Activated CD8-positive, alpha-beta T cell treated with anti-CD3 and anti-CD28 coated beads for 36 hours (primary cell): ENCODE measurements at regions not wholly inside any gene's neighbourhood (a gene's known extent, or its start where the extent isn't known, plus 50 kb on each side); places are given as distances from the start of the nearest gene placed in this dataset.

Source experiments
- ATAC-seq: fragments of 200-7000 bp; cut with Tn5 transposase; one replicate; pipeline ENCODE4 v1.10.0; 2021; ENCODE audit warnings: mild to moderate bottlenecking, moderate library complexity
- CTCF ChIA-PET: fragments of 350-600 bp; sonication (Branson Sonifier 250); formaldehyde crosslinking; loops from one replicate; lab custom pipeline; 2021; ENCODE audit warnings: antibody characterized with exemption; lab: Charles Lee
- POLR2A ChIA-PET: fragments of 350-600 bp; sonication (Branson Sonifier 250); formaldehyde crosslinking; loops from one replicate; lab custom pipeline; 2021; ENCODE audit warnings: antibody characterized with exemption; lab: Charles Lee
- DNase-seq: peaks from one replicate; pipeline ENCODE4 v3.0.0-alpha.2; 2020
- H3K27ac Mint-ChIP-seq: one replicate; pipeline ENCODE4 v1.8.0; 2021; ENCODE audit warnings: mild to moderate bottlenecking, mixed read lengths
- H3K27me3 Mint-ChIP-seq: one replicate; pipeline ENCODE4 v1.8.0; 2021; ENCODE audit warnings: mixed read lengths
- H3K36me3 Mint-ChIP-seq: one replicate; pipeline ENCODE4 v1.8.0; 2021; ENCODE audit warnings: low read depth, mixed read lengths
- H3K4me1 Mint-ChIP-seq: one replicate; pipeline ENCODE4 v1.8.0; 2021; ENCODE audit warnings: low read depth, mixed read lengths
- H3K4me3 Mint-ChIP-seq: one replicate; pipeline ENCODE4 v1.8.0; 2021; ENCODE audit warnings: mild to moderate bottlenecking, moderate library complexity, mixed read lengths
- H3K9me3 Mint-ChIP-seq: one replicate; pipeline ENCODE4 v1.8.0; 2021; ENCODE audit warnings: mixed read lengths
- intact Hi-C: fragments of 100-400 bp; cut with micrococcal nuclease; formaldehyde crosslinking; loops from one replicate; pipeline ENCODE4 v1.10.0; 2022
- TF ChIP-seq, protein P1 (sequence below): fragments of 200-600 bp; IDR thresholded peaks from one replicate; pipeline ENCODE4 v1.8.0; 2022; ENCODE audit warnings: antibody characterized with exemption, mild to moderate bottlenecking

DNA sequence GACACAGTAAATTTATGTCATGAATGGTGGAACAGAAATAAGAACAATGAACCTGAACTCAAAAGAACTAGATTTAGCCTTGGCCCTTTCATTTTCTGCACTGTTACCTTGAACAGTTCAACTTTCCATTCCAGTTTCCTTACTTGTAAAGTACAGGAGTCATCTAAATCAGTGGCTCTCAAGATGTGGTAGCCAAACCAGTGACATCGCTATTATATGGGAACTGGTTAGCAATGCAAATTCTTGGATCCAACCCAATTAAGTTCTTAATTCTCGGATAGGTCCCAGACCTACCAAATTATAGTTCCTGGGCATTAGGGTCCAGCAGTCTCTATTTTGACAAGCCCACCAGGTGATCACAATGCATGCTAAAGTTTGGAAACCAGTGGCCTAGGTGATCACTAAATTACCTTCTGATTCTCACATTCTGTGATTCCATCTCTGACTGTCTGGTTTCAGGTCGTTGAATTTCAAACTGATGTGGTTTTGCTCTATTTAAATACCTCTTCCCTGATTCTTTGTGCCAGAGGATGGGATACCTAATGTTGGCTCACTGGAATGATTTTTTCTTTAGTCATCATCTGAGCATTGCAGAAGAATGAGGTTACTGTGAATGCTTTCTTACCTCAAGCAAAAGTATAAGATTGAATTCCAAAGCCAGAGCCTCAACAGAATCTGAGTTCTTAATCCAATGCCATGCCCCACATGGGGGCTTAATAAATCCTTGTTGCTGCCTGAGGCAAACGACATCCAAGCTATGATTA lies 253.8 kb downstream of the ENC1 start:
- POLR2A ChIA-PET: no interaction called here
- Mint-ChIP-seq H3K27me3 (peaks cover 9% of the 10 kb centered on the region), H3K27ac (no peak overlapping the region), H3K4me1 (no peaks in the 10 kb centered on the region), H3K36me3 (no peaks in the 10 kb centered on the region), H3K9me3 (no peaks in the 10 kb centered on the region), H3K4me3 (no peak overlapping the region)
- intact Hi-C loops: no loop called here
- ATAC-seq (no peak), DNase-seq (no peak)
- TF ChIP-seq, protein P1, sequence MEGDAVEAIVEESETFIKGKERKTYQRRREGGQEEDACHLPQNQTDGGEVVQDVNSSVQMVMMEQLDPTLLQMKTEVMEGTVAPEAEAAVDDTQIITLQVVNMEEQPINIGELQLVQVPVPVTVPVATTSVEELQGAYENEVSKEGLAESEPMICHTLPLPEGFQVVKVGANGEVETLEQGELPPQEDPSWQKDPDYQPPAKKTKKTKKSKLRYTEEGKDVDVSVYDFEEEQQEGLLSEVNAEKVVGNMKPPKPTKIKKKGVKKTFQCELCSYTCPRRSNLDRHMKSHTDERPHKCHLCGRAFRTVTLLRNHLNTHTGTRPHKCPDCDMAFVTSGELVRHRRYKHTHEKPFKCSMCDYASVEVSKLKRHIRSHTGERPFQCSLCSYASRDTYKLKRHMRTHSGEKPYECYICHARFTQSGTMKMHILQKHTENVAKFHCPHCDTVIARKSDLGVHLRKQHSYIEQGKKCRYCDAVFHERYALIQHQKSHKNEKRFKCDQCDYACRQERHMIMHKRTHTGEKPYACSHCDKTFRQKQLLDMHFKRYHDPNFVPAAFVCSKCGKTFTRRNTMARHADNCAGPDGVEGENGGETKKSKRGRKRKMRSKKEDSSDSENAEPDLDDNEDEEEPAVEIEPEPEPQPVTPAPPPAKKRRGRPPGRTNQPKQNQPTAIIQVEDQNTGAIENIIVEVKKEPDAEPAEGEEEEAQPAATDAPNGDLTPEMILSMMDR: no peak
- CTCF ChIA-PET: no interaction called here

DNA sequence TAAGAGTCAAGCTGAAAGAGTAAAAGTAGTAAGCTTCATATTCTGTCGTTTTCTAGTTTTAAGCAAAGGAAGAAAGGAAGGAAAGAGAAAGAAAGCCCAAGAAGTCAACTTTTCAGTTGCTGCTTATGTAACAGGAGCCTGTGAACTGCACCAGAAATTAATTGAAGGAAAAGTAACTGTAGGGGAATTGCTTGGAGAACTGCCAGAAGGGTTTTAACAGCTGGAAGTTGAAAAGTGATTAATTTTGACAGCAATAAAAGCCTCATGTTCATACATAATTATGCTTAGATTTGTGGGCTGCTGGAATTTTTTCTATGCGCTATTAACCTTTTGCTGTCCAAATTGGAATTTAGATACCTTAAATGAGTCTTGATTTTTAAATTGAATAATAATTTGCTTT lies 255.7 kb downstream of the ENC1 start:
- peaks cover 12% of the 10 kb centered on the region for H3K27me3 Mint-ChIP-seq
- TF ChIP-seq, protein P1: no peak
- no peaks in the 10 kb centered on the region for H3K9me3 Mint-ChIP-seq
- no peak overlapping the region for H3K27ac Mint-ChIP-seq
- H3K4me1 Mint-ChIP-seq: no peaks in the 10 kb centered on the region
- ATAC-seq (no peak), DNase-seq (no peak)
- no peak overlapping the region for H3K4me3 Mint-ChIP-seq
- intact Hi-C loops: no loop called here
- H3K36me3 Mint-ChIP-seq: no peaks in the 10 kb centered on the region
- POLR2A ChIA-PET: no interaction called here
- CTCF ChIA-PET: no interaction called here

DNA sequence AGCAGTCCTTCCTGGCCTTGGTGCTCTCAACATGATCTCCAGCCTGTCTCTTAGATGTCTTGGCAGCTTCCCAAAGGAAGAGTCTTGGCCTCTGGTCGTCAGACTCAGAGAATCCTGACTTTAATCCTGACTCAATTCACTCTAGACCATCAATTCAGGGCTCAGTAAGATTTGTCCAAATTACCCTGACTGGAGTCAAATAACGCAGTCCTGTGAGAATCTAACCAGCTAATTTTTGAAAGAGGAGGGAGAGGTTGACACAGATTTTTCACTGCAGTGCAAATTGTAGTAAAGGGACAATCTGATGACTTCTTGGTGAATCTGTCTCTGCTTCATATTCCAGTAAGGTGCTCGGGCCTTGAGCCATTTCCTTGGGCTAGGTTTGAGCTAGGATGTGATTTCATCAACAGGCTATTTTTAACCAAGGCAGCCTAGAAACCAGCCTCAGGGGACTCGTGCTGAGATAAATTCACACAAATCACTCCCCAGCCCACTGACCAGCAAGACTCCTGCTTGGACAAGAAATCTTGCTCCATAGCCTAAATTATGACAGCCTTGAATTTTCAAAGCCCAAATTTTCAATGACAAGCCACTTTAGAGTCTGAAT lies 257.4 kb downstream of the ENC1 start:
- Mint-ChIP-seq H3K27ac (no peak overlapping the region), H3K4me3 (no peak overlapping the region), H3K9me3 (no peaks in the 10 kb centered on the region), H3K27me3 (peaks cover 12% of the 10 kb centered on the region), H3K4me1 (no peaks in the 10 kb centered on the region), H3K36me3 (no peaks in the 10 kb centered on the region)
- TF ChIP-seq, protein P1: no peak
- ChIA-PET POLR2A (no interaction called here), CTCF (no interaction called here)
- ATAC-seq: no peak
- intact Hi-C loops: no loop called here
- DNase-seq: no peak

DNA sequence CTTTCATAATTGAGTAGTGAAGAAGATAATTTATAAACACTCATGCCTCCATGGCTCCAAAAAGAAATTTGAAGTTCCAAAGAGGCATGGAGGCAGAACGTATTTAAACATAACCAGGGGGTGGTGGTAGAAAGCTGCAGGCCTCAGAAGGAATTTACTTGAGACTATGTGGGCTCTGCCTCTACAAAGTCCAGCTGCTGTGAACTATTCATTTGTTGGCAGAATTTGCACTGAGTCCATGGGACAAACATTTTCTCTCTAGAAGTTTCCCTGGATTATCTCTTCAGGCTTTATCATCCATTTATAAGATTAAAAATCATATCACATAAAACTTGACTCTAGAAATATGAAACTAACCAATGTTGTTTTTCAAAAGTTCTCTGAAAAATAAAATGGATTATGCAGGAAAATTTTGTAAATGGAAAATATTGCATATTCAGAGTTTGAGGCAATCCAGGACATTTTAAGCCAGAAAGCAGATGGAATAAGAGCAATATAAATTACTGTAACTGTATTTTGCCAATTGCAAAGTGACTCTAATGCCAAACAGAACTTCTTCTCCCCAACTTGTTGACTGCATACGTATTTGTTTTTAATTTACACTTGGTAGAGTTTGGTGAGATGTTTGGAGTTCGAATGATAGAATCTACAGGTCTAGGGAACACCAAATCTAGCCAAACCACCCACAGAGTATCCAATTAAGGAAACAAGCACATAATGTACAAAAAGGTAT lies 258.2 kb downstream of the ENC1 start:
- Mint-ChIP-seq H3K36me3 (no peaks in the 10 kb centered on the region), H3K9me3 (no peaks in the 10 kb centered on the region), H3K27me3 (peaks cover 12% of the 10 kb centered on the region), H3K27ac (no peak overlapping the region), H3K4me3 (no peak overlapping the region), H3K4me1 (no peaks in the 10 kb centered on the region)
- POLR2A ChIA-PET: no interaction called here
- CTCF ChIA-PET: no interaction called here
- TF ChIP-seq, protein P1: no peak
- DNase-seq: no peak
- no peak for ATAC-seq
- intact Hi-C loops: no loop called here

DNA sequence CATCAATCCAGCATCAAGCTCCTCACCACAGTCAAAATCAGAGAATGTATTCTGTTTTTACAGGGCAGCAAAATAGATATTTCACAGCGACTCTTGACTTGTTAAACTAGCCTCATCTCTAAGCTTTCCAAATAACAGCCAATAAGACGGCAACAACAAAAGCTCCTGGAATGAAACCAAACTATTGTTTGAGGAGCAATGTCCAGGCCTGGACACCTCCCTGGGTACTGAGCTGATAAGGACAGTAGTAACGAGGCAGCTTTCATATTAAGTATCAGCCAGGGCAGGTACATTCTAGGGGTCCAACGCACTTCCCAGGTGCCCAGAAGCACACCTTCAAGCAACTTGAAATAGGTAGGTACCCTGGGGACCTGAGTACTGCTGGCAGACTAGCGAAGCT lies 260.3 kb downstream of the ENC1 start:
- Mint-ChIP-seq H3K4me3 (no peak overlapping the region), H3K27ac (no peak overlapping the region), H3K9me3 (no peaks in the 10 kb centered on the region), H3K36me3 (no peaks in the 10 kb centered on the region), H3K27me3 (peaks cover 9% of the 10 kb centered on the region), H3K4me1 (no peaks in the 10 kb centered on the region)
- TF ChIP-seq, protein P1: no peak
- intact Hi-C loops: no loop called here
- no peak for DNase-seq
- CTCF ChIA-PET: no interaction called here
- no peak for ATAC-seq
- POLR2A ChIA-PET: interaction anchor here (0.6 kb wide), 1 partner anchor 1195 kb away, joined by 3 read pairs; no protein-coding TSS in a partner anchor
